HG02610 (cell line): ENCODE measurements at regions not wholly inside any gene's neighbourhood (a gene's known extent, or its start where the extent isn't known, plus 50 kb on each side); places are given as distances from the start of the nearest gene placed in this dataset.

ENCODE experiments used
- ATAC-seq: cut with Tn5 transposase; IDR thresholded peaks from one replicate; pipeline ENCODE4 v1.9.1; 2021; ENCODE audit warnings: mild to moderate bottlenecking, moderate library complexity; ENCODE audit not compliant: unreplicated experiment

DNA sequence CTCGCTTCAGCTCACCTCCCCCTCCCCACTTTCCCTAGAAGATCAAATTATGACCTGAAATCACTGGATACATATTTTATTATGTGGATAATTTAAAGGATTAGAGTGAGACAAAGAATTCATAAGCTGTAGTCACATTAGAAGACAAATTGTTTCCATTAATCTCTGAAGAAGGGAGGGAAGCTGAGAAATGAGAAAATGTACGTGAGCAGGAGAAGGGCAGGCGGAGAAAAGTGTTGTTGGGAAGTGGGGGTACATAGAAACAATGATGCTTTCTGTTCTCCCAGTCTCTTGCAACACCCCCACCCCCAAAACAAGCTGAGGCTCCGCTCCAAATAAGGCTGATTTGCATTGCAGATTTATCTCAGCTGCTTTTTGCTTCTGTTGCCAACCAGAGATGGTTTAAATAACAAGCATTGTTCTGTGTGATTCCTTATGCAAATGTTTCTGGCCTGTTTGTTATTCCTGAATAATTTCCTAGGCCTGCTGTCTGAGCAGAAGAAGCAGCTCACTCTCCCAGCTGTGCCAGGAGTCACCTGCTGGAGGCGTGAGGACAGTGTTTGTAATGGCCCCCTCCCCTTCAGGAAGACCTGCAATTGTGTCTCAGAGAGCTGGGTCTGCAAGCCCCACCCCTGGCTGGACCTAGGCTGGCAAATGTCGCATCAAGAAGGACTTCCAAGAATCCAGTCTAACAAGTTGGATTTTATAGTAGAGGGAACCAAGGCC is 121.8 kb upstream of the TNR start:
- no peak for ATAC-seq

DNA sequence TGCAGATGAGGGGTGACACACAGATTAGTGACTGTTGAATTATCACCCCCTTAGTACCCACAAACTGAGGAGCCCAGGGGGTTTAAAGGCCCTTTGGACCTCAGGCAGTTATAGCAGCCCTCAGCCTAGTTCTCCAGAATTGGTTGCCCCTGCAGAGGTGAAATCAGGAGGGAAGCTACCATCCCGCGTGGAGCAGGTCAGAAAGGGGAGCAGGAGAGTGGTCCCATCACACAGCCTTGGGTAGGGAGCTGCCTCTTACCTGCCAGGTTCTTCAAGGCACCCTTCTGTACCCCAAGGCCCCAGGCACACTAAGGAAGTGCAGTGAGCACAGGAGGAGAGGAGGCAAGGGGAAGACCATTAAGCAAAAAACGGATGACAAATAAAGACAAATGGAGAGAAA is 121.2 kb upstream of the TNR start:
- ATAC-seq, result no peak

DNA sequence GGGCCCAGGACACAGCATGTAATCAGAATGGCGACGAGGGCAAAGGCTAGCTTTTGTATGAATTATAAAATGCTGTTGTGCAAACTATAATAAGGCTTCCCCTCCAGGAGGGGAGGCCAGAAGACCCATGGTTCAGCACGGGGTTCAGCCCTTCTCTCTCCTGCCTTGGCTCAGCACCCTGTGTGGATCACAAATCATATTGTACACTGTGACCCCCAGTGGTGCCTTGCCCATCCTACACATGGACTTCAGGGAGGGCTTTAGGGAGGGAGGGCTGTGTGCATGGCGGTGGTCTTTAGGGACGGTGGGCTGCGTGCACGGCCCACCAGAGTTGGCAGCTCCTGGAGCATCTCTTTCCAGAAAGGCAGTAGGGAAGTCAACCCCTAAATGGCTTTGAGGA is 120.8 kb upstream of the TNR start:
- ATAC-seq, result no peak

DNA sequence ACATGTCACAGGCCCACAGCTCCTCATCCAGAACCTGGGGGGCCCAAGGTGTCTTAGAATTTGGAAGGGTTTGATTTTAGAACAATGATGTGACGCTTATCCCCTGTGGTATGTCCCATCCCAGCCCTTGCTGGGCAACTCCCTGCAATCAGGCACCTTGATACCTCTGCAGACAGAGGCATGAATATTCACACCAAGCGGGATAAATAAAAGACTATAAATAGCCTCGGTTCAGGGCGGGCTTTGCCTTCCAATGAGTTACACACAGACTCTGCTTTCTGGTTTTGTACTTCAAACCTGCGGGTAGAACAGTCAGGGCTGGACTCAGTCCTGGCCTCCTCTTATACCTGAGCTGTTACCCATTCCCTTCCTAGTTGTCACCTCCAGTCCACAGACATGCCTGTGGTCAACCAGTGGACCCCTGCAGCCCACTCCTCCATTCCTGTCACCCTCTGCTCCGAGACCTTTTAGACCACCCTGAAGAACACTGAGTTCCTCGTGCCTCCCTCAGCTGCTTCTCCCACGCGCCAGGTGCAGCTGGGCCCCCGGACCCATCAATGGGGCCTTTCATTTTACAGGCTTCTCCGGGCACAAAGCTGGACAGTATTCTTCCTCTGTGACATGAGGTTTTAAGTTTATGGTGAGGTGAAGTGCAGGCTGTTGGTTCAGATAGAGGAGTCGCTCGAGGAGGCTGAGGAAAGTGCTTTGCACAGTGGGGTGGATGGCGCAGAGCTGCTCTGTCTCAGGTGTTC is 120.1 kb upstream of the TNR start:
- ATAC-seq, result no peak

DNA sequence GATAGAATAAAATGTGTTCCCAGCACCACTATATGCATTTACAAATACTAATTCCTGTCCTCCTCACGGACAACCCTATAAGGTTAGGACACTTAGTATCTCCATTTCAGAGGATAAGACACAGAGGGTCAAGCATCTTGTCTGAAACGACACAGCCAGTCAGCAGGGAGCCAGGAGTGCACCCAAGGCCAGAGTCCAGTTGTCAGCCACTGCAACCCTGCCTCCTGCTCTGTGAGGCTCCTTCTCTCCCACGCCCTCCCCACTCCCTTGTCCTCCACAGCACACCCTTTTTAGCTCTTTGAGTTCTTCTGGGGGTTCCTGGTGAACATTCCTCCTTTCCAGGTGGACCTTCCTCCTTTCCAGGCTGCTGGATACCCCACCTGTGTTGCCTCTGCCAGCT is 119.0 kb upstream of the TNR start:
- ATAC-seq, result no peak

DNA sequence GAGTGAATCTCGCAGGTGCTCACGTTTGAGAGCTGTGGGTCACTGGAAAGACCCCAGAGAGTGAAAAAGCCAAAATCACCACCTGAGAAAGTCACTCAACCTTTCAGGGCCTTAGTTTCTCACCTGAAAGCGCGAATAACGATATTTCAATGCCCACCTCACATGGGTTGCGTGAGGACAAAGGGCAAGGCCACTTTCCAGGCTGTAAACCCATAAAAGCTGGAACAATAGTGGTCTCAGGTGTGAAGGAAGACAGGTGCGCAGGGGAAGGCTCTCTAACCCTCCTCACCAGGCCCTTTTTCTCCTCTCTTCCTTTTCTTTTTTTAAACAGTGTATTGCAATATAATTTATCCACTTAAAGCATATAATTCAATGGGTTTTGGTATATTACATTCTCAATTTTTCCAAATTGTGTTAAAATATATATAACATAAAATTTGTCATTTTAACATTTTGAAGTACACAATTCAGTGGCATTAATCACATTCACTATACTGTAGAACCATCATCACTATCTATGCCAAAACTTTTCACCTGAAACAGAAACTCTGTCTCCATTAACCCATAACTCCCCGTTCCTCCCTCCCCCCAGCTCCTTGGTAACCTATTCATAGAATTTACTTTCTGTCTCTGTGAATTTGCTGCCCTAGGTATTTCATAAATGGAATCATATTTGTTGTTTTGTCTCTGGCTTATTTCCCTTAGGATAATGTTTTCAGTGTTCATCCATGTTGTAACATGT is 118.4 kb upstream of the TNR start:
- no peak for ATAC-seq

DNA sequence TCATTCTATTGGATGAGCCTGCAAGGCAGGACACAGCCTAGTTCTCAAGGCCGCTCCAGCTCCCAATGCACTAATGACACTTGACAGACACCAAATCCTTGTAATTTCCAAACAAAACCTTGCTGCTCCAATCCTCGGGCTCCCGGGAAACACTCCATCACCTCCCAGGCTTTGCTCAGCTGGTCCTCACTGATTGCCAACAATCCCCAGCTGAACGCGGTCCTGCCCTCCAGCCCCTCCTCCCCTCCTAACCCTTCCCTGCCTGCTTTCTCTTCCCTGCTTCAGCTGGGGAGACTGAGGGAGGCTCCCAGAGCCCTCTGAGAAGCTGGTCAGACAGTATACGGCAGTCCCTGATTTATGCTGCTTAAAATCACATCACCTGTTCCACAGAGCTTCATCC is 114.4 kb upstream of the TNR start:
- no peak for ATAC-seq

DNA sequence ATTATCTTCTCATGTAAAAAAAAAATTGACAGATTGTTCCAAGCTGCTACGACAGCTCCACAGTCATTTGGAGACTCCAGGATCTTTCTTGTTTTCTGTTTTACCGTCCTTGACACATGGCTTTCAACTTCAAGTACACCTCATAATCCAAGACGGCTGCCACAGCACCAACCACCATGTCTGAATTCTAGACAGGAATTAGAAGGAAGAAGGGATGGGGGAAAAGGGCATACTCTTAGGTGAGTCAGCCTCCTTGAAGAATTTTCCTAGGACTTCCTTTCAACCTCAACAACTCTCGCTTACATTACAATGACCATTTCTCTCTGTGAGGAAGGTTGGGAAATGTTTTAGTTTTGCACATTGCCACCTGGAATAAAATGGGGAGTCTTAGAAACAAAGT is 110.3 kb upstream of the TNR start:
- no peak for ATAC-seq

DNA sequence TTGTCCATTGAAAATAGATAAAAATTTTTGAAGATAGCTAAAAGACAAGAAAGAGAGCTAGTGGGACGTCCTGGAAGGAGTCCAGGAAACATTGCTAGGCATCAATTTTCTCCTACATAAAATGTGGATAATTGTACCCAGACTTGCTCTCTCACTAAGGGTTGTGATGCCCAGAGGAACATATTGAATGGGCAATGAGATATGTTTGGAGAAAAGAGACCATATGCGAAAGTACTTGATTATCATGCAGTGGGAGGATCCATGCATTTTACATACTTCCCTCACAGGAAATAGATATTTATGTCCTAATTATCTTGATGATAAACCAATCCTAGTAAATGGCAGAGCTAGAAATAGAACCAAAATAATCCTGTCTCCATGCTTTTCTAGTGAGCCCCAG is 108.4 kb upstream of the TNR start:
- ATAC-seq, result no peak

DNA sequence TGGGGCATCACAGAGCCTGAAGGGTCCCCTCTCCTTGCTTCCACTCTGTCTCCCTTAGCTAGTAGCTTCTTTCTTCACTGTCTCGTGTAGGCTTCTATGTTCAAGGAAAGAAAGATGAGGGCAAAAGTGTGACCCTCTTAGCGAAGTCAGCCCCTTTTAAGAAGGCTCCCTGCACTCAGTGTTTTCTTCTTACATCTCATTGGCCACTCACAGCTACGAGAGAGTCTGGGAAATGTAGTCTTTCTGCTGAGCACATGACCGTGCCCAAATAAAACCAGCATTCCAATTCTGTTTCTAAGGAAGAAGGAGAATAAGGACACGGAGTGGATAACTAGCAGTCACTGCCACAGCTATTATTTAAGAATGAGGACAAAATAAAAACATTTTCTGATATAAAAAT is 104.9 kb upstream of the TNR start:
- no peak for ATAC-seq

DNA sequence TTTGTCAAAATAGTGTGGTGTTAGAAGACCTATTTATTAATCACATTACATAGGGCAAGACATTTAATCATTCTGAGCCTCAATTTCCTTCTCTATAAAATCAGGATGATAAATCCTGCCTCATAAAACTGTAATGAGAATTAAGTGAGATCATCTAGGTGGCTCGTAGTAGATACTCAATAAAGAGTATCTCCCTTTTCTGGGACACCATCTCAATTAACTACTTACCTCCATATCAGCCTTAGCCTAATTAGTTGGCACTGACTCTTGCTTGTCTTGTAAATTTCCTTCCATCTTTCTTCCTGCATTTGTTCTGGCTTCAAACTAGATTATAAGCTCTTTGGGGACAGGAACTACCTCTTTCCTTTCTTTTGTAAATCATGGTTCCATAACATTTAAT is 102.6 kb upstream of the TNR start:
- ATAC-seq, result no peak

DNA sequence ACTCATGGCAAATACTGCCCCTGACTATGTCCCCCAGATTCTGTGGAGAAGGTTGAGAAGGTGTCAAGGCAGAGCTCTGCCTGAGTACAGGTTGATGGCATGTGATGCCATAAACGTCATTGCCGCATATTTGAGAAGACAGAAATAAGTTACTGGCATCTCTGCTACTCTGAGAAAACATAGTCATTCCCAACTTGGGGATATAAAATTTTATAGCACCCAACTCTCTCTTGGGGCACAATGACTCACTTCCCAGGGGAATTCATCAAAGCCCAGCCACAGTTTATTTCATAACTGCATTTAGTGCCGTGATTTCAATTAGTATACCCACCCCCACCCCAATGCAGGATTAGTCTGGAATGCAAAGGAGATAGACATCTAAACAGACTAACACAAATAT is 101.9 kb upstream of the TNR start:
- ATAC-seq, result no peak

DNA sequence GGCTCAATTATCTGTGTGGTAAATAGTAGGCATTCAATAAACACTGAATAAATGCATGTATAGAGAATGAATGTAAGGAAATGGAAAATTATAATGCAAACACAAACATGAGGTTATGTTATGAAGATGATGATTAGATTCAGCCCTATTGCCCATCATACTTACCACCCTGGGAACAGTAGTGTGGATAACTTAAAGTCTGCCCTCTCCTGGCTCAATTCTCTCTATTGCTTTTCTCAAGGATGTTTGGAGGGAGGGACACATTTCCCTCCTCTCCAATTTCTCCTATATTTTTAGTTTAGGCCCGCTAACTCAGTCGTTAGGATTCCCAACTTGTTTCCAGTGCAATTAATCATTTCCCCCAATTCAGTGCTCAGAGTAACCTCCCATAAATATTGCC is 101.5 kb upstream of the TNR start:
- no peak for ATAC-seq

DNA sequence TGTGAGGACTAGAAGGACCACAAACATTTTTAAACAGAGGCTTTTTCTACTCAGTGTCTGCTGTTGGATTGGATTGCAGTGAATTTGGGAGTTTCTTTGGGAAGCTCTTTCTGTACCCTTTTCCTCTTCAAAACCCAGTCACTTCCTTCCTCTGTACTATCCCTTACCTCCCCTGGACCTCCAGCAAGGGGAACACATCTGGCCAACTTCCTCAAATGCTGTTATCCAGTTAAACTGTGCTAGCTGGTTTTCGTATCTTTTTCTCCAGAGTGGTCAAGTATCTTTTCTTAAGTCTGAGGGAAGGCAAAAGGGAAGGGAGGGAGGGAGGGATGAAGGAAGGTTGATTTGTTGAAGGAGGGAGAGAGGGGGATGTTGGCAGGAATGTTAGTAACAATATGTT is 99.2 kb upstream of the TNR start:
- ATAC-seq, result no peak

DNA sequence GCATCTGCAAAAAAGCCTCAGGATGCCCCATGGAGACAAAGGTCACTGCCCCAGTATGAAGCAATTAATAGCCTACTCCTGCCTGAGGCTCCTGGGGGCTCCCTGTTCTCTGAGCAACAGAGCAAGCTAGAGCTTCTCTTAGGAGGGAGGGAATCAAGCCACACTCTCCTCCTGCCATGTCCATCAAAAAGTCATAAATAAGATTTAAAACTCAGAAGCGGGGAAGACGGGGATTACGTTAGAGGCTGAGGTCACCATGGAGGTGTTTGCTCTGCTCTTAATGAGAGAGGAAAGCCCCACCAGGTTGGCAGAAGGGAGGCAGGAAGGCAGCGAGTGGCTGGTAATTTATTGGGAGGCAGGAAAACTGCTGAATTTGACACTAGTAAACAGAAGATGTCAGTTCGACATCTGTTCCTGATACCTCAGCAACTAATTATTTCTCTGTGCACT is 98.4 kb upstream of the TNR start:
- ATAC-seq, result no peak

DNA sequence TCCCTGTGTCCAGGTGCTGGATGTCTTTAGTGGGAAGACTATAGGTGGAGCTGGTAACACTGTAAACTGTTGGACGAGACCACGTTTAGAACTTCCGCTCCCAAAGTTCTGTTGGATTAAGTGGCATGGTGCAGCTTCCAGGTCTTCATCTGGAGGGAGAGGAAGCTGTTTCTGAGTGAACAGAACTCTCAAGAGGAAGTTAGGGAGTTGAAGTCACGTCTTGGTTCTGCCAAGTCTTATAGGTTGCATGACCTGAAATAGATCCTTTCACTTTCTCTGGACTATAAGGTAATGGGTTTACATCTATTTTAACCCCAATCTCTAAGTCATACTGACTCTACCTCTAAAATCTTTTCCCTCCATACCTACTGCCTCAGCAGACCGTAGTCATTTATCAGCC is 97.4 kb upstream of the TNR start:
- no peak for ATAC-seq

DNA sequence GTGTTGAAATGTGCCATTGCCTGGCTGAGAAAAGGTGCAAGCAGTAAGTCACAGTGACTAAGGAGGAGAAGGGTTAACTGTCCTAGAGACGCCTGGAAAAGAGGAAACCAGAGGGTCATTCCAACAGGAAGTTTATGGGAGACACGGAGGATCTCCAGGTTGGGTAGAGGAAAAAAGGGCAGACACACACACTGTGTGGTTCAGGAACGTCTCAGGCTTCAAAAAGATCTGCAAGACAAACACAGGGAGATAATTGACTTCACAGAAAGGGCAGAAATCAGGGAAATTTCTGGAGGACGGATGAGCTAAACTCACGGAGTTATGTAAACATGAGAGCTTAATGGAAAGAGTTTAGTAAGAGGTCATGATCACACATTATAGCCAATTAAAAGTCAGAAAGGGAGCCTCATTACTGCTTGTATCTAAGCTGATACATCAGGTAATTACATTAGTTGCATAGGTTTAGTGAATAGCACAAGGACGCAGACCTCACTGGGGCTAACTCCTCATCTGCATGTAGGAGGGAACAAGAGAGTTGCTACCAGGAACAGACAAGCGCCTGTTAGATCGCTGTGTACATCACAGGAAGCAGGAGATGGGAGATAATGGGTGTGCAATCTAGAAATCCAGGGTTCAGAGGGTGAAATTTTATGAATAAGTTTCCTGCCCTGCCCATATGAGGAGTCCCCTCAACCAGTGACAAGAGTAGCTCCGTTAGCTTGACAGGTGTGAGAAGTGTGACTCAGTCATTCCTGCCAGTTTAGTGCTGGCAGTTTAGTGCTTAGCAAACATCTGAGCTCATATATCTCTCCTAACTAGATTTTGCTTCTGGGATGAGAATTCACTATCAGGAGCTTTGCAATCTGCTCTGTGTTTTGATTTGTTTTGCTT is 96.6 kb upstream of the TNR start:
- ATAC-seq, result no peak

DNA sequence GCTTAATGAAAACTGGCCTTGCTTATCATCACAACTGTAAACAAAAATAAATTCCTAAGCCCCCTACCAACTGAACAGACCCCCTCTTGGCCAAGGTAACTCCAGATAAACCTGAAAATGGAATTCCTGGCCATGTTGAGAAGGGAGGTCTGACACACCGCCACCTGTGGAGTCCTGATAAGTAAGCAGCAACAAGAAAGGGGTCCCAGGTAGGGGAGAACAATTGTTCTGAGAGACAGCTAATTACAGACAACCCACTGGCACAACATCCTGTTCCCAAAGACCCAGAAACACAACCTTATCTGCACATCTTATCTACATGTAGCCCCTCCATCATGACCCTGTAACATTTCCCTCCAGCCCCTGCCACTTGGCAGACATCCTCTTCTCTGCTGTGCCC is 91.2 kb upstream of the TNR start:
- ATAC-seq, result no peak

DNA sequence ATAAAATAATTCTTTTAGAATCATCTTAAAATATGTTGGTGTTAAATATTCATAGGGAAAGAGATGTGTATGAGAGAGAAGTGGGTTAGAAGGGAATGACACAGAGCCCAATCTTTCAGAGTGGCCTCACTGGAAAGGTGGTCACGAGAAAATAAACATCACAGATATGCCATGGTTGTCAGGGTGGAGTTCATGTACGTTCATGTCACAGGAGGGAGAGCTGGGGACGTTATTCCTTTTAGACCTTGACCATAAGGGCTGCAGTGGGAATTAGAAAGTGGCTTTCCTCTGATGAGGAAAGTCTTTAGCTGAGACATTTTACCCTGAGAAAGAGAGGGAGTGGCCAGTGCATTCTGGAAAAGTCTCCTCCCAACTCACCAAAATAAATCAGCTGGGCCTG is 90.6 kb upstream of the TNR start:
- no peak for ATAC-seq

DNA sequence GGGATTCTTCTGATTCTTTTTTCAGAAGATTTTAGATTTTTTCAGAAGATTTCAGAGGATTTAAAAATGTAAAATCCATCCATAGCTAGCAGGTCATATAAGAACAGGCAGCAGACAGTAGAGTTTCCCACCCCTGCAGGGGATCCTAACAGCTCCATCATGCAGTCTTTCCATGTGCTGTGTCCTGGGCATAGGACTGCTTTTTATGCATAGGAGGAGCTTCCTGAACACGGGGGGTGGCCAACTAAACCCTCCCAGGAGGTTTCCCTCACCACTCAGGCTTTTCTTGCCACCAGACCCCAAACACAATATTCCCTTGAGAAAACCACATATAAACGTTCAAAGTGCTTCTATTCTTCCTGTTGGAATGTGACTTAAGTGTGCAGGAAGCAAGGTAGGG is 90.1 kb upstream of the TNR start:
- no peak for ATAC-seq

DNA sequence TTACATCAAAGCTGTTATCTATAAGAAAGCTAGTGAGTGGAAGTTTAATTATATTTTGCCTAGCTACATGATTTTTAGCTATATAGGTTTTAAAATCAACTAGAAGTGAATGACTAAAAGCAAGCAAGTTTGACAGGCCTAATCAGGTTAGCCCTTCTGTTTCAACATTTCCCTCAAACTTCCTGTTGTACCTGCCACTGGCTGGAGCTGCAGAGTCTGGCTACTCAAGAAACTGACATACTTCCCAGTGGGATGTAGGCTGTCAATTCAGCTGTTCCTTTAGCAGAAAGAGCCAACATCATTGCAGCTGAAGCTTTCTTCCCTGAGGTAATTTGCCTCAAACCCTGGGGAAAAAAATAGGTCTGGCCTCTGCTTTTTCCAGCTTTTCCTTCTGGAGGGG is 87.1 kb upstream of the TNR start:
- no peak for ATAC-seq
